ENCODE measurements at regions not wholly inside any gene's neighbourhood (a gene's known extent, or its start where the extent isn't known, plus 50 kb on each side); places are given as distances from the start of the nearest gene placed in this dataset.

GRCh38 chr13:85260896-85261295, 538.3 kb downstream of the SLITRK6 start:
- TF ChIP-seq RAD21 (IDR thresholded peaks at IDR 0.05; ENCODE audit: low read length) (no peak), MAZ (IDR thresholded peaks at IDR 0.05; ENCODE audit: borderline replicate concordance, low read depth, low read length) (no peak), CHD1 (IDR thresholded peaks at IDR 0.05; ENCODE audit: low read depth, low read length) (no peak), ELK1 (IDR thresholded peaks at IDR 0.05; ENCODE audit: borderline replicate concordance, low read depth, low read length) (no peak), CTCF (conservative IDR thresholded peaks at IDR 0.05; ENCODE audit: low read depth, low read length) (no peak), MAFK (IDR thresholded peaks at IDR 0.05; ENCODE audit: low read depth, low read length) (no peak), MXI1 (IDR thresholded peaks at IDR 0.05; ENCODE audit: borderline replicate concordance, low read depth, low read length) (no peak), USF2 (IDR thresholded peaks at IDR 0.05; ENCODE audit: low read depth, low read length) (no peak), FOS (IDR thresholded peaks at IDR 0.05; ENCODE audit: low read depth, low read length) (no peak), RCOR1 (IDR thresholded peaks at IDR 0.05; ENCODE audit: insufficient replicate concordance, low read length) (no peak), CEBPB (IDR thresholded peaks at IDR 0.05; ENCODE audit: low read depth, low read length) (no peak), POLR2A (IDR thresholded peaks at IDR 0.05; ENCODE audit: low read depth, low read length) (no peak), SMC3 (IDR thresholded peaks at IDR 0.05; ENCODE audit: low read depth, low read length) (no peak)
- Histone ChIP-seq H4K8ac (ENCODE audit: low read depth in 2 of 2, low read length in 2 of 2) (no peak overlapping the region), H4K91ac (ENCODE audit: insufficient read depth, low read depth, low read length) (no peak overlapping the region), H3K27ac (ENCODE audit: insufficient read depth, low read length) (no peak overlapping the region), H3K9ac (ENCODE audit: low read depth, low read length) (no peak overlapping the region), H3K4me3 (ENCODE audit: insufficient read depth, low read depth, low read length) (no peak overlapping the region), H2AK5ac (ENCODE audit: low read depth, low read length) (no peak overlapping the region), H2BK20ac (ENCODE audit: low read depth, low read length) (no peak overlapping the region), H2BK120ac (ENCODE audit: low read depth, low read length) (no peak overlapping the region), H3K4me2 (ENCODE audit: low read depth, low read length) (no peak overlapping the region), H4K20me1 (ENCODE audit: insufficient read depth, low read length) (no peaks in the 10 kb centered on the region), H2AFZ (replicated peaks; ENCODE audit: low read length, poor library complexity) (no peak overlapping the region), H2AK9ac (replicated peaks; ENCODE audit: low read depth, low read length, poor library complexity) (no peak overlapping the region), H3K56ac (ENCODE audit: extremely low read depth, insufficient read depth, low read length) (no peak overlapping the region), H3K9me3 (ENCODE audit: control insufficient read depth, insufficient read depth, low read length) (no peaks in the 10 kb centered on the region), H3K18ac (ENCODE audit: low read depth, low read length) (no peak overlapping the region), H3K79me1 (ENCODE audit: low read depth in 1 of 2, low read length in 2 of 2) (no peaks in the 10 kb centered on the region), H3K27me3 (ENCODE audit: control insufficient read depth, insufficient read depth, low read length) (no peaks in the 10 kb centered on the region), H3K4me1 (ENCODE audit: control insufficient read depth, insufficient read depth, low read length) (no peaks in the 10 kb centered on the region), H3K9me1 (ENCODE audit: insufficient read depth, low read length) (no peaks in the 10 kb centered on the region), H2BK5ac (ENCODE audit: low read depth, low read length, poor library complexity, severe bottlenecking) (no peak overlapping the region), H2BK15ac (ENCODE audit: low read depth, low read length) (no peak overlapping the region), H3K23ac (ENCODE audit: low read depth, low read length) (no peak overlapping the region), H4K5ac (ENCODE audit: low read depth, low read length) (no peak overlapping the region), H3K36me3 (ENCODE audit: control insufficient read depth, insufficient read depth, low read length) (no peaks in the 10 kb centered on the region), H3K14ac (replicated peaks; ENCODE audit: low read depth, low read length) (no peak overlapping the region), H3K4ac (ENCODE audit: low read depth, low read length) (no peak overlapping the region)
- ATAC-seq (ENCODE audit: low read depth) (no peak), DNase-seq (no peak)
- no TSS peak for BruUV-seq (replicated peaks)
- in situ Hi-C loops (cut with MboI; ENCODE audit: low sequenced_read_pairs) (no loop called here), dilution Hi-C loops (cut with HindIII; ENCODE audit: low sequenced_read_pairs, unreplicated experiment) (no loop called here), intact Hi-C loops (cut with micrococcal nuclease) (no loop called here)
- POLR2A ChIA-PET (ENCODE audit: unreplicated experiment) = no interaction called here
- WGBS, 2 experiments (ENCODE audit: extremely low coverage in 2 of 2, insufficient read length in 1 of 2) = no CpG with 5 or more reads among the region's 1 CpG
- CTCF ChIA-PET = no interaction called here

All from IMR-90 (cell line).